Tibial nerve (tissue), 4 donors: ENCODE measurements at regions not wholly inside any gene's neighbourhood (a gene's known extent, or its start where the extent isn't known, plus 50 kb on each side); places are given as distances from the start of the nearest gene placed in this dataset.

Source experiments
- DNase-seq, 2 donors: peaks; one replicate each; pipeline ENCODE4 v3.0.0-alpha.2; 2019; ENCODE audit warnings: low spot score in 2 of 2
- H3K27ac ChIP-seq, 4 donors: fragments of 200-600 bp; sonication (generic) in 3 of 4; one replicate each; pipeline ENCODE4 v1.5.1; 2017 to 2019; ENCODE audit warnings: mild to moderate bottlenecking in 1 of 4
- H3K27me3 ChIP-seq, 2 donors: fragments of 200-600 bp; sonication (generic) in 1 of 2; one replicate each; pipeline versions ENCODE4 v1.5.1 to v1.6.0; 2017 to 2019
- H3K36me3 ChIP-seq, 3 donors: fragments of 200-600 bp; sonication (generic); one replicate each; pipeline ENCODE4 v1.5.1; 2018 to 2019
- H3K4me1 ChIP-seq, 4 donors: fragments of 200-600 bp; sonication (generic) in 3 of 4; one replicate each; pipeline ENCODE4 v1.5.1; 2017 to 2019
- H3K4me3 ChIP-seq, 4 donors: fragments of 200-600 bp; sonication (generic) in 3 of 4; one replicate each; pipeline ENCODE4 v1.5.1; 2017 to 2019; ENCODE audit warnings: mild to moderate bottlenecking in 1 of 4, moderate library complexity in 1 of 4
- H3K9me3 ChIP-seq, 4 donors: fragments of 200-600 bp; sonication (generic) in 3 of 4; one replicate each; pipeline ENCODE4 v1.5.1; 2017 to 2019
- EP300 ChIP-seq, 2 donors: sonication (generic); formaldehyde crosslinking; IDR thresholded peaks; one replicate each; pipeline ENCODE4 v1.6.1; 2017; ENCODE audit warnings: antibody characterized with exemption in 2 of 2, mild to moderate bottlenecking in 1 of 2
- POLR2A ChIP-seq, 2 donors: fragments of 450-650 bp; IDR thresholded peaks; one replicate each; pipeline ENCODE4 v1.6.1; 2017; ENCODE audit warnings: antibody characterized with exemption in 2 of 2, mild to moderate bottlenecking in 2 of 2, moderate library complexity in 2 of 2
- WGBS, 2 donors: methylation state at CpG; one replicate each; pipeline ENCODE4 v1.1.5; 2018; 5-methylcytosine and 5-hydroxymethylcytosine counted together
- TF ChIP-seq, protein P1 (sequence below), 5 experiments: fragments of 200-600 bp in 3 of 5; fragments of 450-650 bp in 2 of 5; sonication (generic) in 3 of 5; IDR thresholded peaks; one replicate each; pipeline ENCODE4 v1.5.1; 2016 to 2019; ENCODE audit warnings: antibody characterized with exemption in 5 of 5, mild to moderate bottlenecking in 3 of 5, moderate library complexity in 2 of 5

DNA sequence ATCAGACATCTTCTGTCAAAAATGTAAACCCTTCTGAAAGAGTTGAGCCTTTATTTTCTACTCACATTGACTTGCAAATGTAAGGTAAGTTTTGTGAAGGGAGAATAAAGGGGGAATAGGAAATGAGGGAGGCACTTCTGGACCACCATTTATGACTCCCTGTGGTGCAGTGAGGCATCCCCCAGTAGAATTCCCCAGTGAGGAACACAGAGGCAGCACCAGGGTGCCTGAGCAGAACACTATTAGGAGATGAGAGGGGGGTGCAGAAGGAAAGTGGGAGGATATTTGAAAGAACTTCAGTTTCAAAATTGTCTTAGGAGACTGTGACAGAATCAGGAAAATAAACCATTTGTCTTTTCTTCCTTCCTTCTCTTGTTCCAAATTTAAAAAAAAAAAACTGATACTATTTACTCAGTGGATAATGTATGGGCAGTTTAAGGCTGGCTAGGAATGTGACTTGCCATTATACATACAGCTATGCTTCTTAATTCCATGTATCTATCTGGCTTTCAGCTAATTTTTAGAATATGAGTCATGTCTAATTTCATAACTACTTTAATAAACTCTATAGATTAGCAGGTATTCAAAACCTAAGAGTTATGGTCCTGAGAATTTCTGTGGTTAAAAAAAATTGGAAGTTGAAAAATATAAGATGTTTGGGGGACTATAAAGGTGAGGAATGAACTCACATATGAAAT is 478.1 kb upstream of the CHAC2 start:
- H3K27ac ChIP-seq = no peak overlapping the region
- DNase-seq = no peak
- H3K4me1 ChIP-seq = no peaks in the 10 kb centered on the region
- no peak for TF ChIP-seq POLR2A (IDR thresholded peaks at IDR 0.05)
- no peak for TF ChIP-seq EP300 (IDR thresholded peaks at IDR 0.05)
- TF ChIP-seq, protein P1, sequence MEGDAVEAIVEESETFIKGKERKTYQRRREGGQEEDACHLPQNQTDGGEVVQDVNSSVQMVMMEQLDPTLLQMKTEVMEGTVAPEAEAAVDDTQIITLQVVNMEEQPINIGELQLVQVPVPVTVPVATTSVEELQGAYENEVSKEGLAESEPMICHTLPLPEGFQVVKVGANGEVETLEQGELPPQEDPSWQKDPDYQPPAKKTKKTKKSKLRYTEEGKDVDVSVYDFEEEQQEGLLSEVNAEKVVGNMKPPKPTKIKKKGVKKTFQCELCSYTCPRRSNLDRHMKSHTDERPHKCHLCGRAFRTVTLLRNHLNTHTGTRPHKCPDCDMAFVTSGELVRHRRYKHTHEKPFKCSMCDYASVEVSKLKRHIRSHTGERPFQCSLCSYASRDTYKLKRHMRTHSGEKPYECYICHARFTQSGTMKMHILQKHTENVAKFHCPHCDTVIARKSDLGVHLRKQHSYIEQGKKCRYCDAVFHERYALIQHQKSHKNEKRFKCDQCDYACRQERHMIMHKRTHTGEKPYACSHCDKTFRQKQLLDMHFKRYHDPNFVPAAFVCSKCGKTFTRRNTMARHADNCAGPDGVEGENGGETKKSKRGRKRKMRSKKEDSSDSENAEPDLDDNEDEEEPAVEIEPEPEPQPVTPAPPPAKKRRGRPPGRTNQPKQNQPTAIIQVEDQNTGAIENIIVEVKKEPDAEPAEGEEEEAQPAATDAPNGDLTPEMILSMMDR (IDR thresholded peaks at IDR 0.05) = no peak
- no peaks in the 10 kb centered on the region for H3K36me3 ChIP-seq
- no peaks in the 10 kb centered on the region for H3K27me3 ChIP-seq
- no peaks in the 10 kb centered on the region for H3K9me3 ChIP-seq
- H3K4me3 ChIP-seq = no peak overlapping the region

DNA sequence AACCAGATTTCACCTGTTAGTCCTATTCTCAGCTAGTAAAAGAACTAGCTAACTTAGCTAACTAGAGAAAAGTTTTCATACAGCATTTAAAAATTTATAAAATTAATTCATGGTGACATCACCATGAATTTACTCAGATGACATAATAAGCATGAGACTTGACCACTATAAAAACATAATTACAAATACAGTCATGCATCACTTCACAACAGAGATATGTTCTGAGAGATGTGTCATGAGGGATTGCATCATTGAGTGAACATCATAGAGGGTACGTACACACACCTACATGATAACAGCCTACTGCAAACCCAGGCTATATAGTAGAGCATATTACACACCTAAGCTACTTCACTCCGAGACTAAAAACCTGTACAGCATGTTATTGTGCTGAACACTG is 481.3 kb upstream of the CHAC2 start:
- Histone ChIP-seq H3K27ac (no peak overlapping the region), H3K9me3 (no peaks in the 10 kb centered on the region), H3K27me3 (no peaks in the 10 kb centered on the region), H3K4me3 (no peak overlapping the region), H3K36me3 (no peaks in the 10 kb centered on the region), H3K4me1 (no peaks in the 10 kb centered on the region)
- DNase-seq = no peak
- 88 to 93% methylated on average over 2 of the region's 2 CpGs for WGBS, 2 donors
- no peak for TF ChIP-seq EP300 (IDR thresholded peaks at IDR 0.05)

DNA sequence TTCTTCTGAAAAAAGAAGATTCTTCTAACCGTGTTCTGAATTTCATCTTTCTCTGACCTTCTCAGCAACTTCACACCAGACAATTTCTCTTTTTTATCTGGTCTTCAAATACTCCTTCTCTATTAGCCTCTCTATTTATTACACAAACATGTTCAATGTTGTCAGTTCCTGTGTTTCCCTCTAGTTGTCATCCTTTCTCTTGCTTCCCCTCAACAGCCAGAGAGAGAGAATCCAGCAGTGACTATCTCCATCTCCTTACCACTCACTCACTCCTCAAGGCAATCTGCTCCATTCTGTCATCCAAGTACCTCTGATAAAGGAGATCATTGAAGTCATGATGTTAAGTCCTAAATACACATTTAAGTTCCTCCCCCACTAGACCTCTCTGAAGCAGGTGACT is 491.9 kb upstream of the CHAC2 start:
- Histone ChIP-seq H3K4me1 (no peaks in the 10 kb centered on the region), H3K36me3 (no peaks in the 10 kb centered on the region), H3K4me3 (no peak overlapping the region), H3K27ac (no peak overlapping the region), H3K27me3 (no peaks in the 10 kb centered on the region), H3K9me3 (no peaks in the 10 kb centered on the region)
- WGBS, 2 donors = 61 to 75% methylated on average over 1 of the region's 1 CpG
- no peak for DNase-seq
- TF ChIP-seq, protein P1 (IDR thresholded peaks at IDR 0.05) = no peak
- TF ChIP-seq EP300 (IDR thresholded peaks at IDR 0.05) (no peak), POLR2A (IDR thresholded peaks at IDR 0.05) (no peak)

DNA sequence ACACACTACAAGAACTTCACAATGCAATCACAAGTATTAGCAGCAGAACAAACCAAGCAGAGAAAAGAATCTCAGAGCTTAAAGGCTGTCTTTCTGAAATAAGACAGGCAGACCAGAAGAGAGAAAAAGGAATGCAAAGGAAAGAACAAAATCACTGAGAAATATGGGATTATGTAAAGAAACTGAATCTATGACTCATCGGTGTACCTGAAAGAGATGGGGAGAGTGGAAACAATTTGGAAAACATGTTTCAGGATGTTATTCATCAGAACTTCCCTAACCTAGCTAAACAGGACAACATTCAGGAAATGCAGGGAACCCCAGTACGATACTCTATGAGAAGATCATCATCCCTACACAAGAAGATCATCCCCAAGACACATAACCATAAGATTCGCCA is 499.0 kb upstream of the CHAC2 start:
- H3K4me3 ChIP-seq = no peak overlapping the region
- no peaks in the 10 kb centered on the region for H3K9me3 ChIP-seq
- WGBS, 2 donors = 89 to 92% methylated on average over 3 of the region's 3 CpGs
- TF ChIP-seq, protein P1 (IDR thresholded peaks at IDR 0.05) = no peak
- TF ChIP-seq EP300 (IDR thresholded peaks at IDR 0.05) = no peak
- no peak for TF ChIP-seq POLR2A (IDR thresholded peaks at IDR 0.05)
- no peaks in the 10 kb centered on the region for H3K36me3 ChIP-seq
- H3K27ac ChIP-seq = no peak overlapping the region
- DNase-seq = no peak
- H3K4me1 ChIP-seq = no peaks in the 10 kb centered on the region
- H3K27me3 ChIP-seq = no peaks in the 10 kb centered on the region

DNA sequence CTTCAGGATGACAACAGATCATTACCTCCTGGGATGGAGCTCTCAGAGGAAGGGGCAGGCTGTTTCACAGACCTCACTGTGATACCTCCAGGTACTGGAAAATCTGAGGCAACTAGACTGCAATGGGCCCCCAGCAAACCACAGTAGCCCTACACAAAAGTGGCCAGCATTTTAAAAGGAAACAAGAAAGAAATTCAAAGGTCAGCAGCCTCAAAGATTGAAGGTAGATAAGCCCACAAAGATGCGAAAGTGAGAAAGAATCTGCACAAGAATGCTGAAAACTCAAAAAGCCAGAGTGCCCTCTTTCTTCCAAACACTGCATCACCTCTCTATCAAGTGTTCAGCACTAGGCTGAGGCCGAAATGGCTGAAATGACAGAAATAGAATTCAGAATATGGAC is 499.5 kb upstream of the CHAC2 start:
- H3K4me1 ChIP-seq = no peaks in the 10 kb centered on the region
- H3K27me3 ChIP-seq = no peaks in the 10 kb centered on the region
- H3K36me3 ChIP-seq = no peaks in the 10 kb centered on the region
- WGBS, 2 donors = 74 to 77% methylated on average over 2 of the region's 2 CpGs
- H3K4me3 ChIP-seq = no peak overlapping the region
- H3K27ac ChIP-seq = no peak overlapping the region
- H3K9me3 ChIP-seq = no peaks in the 10 kb centered on the region
- no peak for DNase-seq
- no peak for TF ChIP-seq POLR2A (IDR thresholded peaks at IDR 0.05)
- TF ChIP-seq, protein P1 (IDR thresholded peaks at IDR 0.05) = no peak
- TF ChIP-seq EP300 (IDR thresholded peaks at IDR 0.05) = no peak
